ENCODE measurements at regions not wholly inside any gene's neighbourhood (a gene's known extent, or its start where the extent isn't known, plus 50 kb on each side); places are given as distances from the start of the nearest gene placed in this dataset.

DNA sequence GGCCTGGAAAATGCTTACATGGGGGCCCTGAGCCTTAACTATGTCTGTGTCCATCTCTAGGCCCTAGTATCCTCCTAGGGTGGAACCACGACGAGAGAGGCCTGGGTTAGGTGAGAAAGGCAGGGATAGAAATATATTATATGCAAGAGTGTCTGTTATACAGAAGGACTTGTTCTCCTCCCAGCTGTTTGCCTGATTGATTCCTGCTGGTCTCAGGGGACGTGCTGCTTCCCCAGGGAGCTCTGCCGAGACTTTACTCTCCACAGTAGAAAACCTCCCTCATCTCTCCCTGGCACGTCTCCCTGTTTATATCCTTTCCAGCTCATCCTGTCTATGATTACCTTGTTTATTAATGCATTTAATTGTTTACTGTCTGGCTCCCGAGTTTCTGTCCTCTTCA is 132.6 kb downstream of the MIAT start:
- FAIRE-seq, result no peak
- Histone ChIP-seq H3K27ac (ENCODE audit: low read depth in 2 of 2, low read length in 2 of 2) (no peak overlapping the region), H3K9ac (ENCODE audit: low read length in 3 of 3) (no peak overlapping the region), H3K27me3 (ENCODE audit: control insufficient read depth, insufficient read depth, low read length) (no peaks in the 10 kb centered on the region), H3K9me3 (ENCODE audit: control insufficient read depth in 2 of 3, insufficient read depth in 1 of 3, low read length in 3 of 3) (no peaks in the 10 kb centered on the region), H3K4me1 (ENCODE audit: control insufficient read depth in 2 of 3, insufficient read depth in 2 of 3, low read depth in 1 of 3, low read length in 3 of 3) (no peaks in the 10 kb centered on the region), H3K4me3 (ENCODE audit: low read length in 3 of 3) (no peak overlapping the region), H3K36me3 (ENCODE audit: control insufficient read depth in 2 of 3, insufficient read depth in 3 of 3, low read length in 3 of 3) (no peaks in the 10 kb centered on the region)
- intact Hi-C loops (cut with DNase I), result no loop called here
- no peak for DNase-seq
- TF ChIP-seq, protein P1, sequence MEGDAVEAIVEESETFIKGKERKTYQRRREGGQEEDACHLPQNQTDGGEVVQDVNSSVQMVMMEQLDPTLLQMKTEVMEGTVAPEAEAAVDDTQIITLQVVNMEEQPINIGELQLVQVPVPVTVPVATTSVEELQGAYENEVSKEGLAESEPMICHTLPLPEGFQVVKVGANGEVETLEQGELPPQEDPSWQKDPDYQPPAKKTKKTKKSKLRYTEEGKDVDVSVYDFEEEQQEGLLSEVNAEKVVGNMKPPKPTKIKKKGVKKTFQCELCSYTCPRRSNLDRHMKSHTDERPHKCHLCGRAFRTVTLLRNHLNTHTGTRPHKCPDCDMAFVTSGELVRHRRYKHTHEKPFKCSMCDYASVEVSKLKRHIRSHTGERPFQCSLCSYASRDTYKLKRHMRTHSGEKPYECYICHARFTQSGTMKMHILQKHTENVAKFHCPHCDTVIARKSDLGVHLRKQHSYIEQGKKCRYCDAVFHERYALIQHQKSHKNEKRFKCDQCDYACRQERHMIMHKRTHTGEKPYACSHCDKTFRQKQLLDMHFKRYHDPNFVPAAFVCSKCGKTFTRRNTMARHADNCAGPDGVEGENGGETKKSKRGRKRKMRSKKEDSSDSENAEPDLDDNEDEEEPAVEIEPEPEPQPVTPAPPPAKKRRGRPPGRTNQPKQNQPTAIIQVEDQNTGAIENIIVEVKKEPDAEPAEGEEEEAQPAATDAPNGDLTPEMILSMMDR (IDR thresholded peaks at IDR 0.05; ENCODE audit: borderline replicate concordance, extremely low read depth, insufficient read depth), result no peak

DNA sequence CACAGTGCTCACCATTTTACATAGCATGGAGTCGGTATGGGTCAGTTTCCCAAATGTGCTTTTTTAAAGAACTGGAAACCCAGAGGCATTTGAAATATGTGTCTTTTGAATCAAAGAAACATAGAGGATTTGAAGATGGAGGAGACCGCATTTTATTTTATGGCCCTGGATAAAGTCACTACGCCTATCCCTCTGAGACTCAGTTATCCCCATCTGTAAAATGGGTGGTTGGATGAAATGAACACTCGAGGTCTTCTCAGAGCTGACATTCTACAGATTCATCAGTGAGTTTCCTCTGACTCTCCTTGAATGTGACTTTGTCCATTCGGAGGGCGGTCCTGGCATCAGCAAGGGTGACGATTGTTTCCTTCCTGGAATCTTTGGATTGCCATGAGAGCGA is 135.1 kb downstream of the MIAT start:
- DNase-seq (no peak), FAIRE-seq (no peak)
- H3K27ac ChIP-seq (ENCODE audit: low read depth in 2 of 2, low read length in 2 of 2), result no peak overlapping the region
- peaks cover 0 to 2% (median 0%) of the 10 kb centered on the region in 3 donors for H3K36me3 ChIP-seq (ENCODE audit: control insufficient read depth in 2 of 3, insufficient read depth in 3 of 3, low read length in 3 of 3)
- H3K27me3 ChIP-seq (ENCODE audit: control insufficient read depth, insufficient read depth, low read length), result no peaks in the 10 kb centered on the region
- TF ChIP-seq, protein P1 (IDR thresholded peaks at IDR 0.05; ENCODE audit: borderline replicate concordance, extremely low read depth, insufficient read depth), result no peak
- intact Hi-C loops (cut with DNase I), result no loop called here
- no peak overlapping the region for H3K4me3 ChIP-seq (ENCODE audit: low read length in 3 of 3)
- H3K9me3 ChIP-seq (ENCODE audit: control insufficient read depth in 2 of 3, insufficient read depth in 1 of 3, low read length in 3 of 3), result no peaks in the 10 kb centered on the region
- H3K9ac ChIP-seq (ENCODE audit: low read length in 3 of 3), result no peak overlapping the region
- no peaks in the 10 kb centered on the region for H3K4me1 ChIP-seq (ENCODE audit: control insufficient read depth in 2 of 3, insufficient read depth in 2 of 3, low read depth in 1 of 3, low read length in 3 of 3)

DNA sequence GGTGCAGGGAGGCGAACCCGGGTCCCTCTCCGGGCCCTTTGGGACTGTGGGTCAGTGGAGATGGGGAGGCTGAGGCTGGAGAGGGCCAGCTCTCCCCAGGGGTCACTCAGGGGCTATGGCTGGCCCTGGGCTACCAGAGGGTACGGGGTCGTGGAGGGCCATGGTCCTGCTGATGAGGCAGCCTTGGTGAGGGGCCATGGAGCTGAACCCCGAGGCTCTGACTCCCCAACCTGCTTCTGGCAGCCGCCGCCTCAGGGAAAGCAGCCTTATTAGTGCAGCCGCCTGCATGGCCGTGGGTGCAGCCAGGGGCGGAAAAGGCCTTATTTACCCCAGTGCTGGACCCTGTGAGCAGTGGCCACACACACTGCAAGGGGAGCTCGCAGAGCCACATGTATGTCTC is 139.4 kb downstream of the MIAT start:
- no peak overlapping the region for H3K4me3 ChIP-seq (ENCODE audit: low read length in 3 of 3)
- DNase-seq (no peak), FAIRE-seq (no peak)
- no peaks in the 10 kb centered on the region for H3K27me3 ChIP-seq (ENCODE audit: control insufficient read depth, insufficient read depth, low read length)
- peaks cover 0 to 2% (median 0%) of the 10 kb centered on the region in 3 donors for H3K36me3 ChIP-seq (ENCODE audit: control insufficient read depth in 2 of 3, insufficient read depth in 3 of 3, low read length in 3 of 3)
- H3K4me1 ChIP-seq (ENCODE audit: control insufficient read depth in 2 of 3, insufficient read depth in 2 of 3, low read depth in 1 of 3, low read length in 3 of 3), result no peaks in the 10 kb centered on the region
- TF ChIP-seq, protein P1 (IDR thresholded peaks at IDR 0.05; ENCODE audit: borderline replicate concordance, extremely low read depth, insufficient read depth), result no peak
- intact Hi-C loops (cut with DNase I), result no loop called here
- no peak overlapping the region for H3K27ac ChIP-seq (ENCODE audit: low read depth in 2 of 2, low read length in 2 of 2)
- no peaks in the 10 kb centered on the region for H3K9me3 ChIP-seq (ENCODE audit: control insufficient read depth in 2 of 3, insufficient read depth in 1 of 3, low read length in 3 of 3)
- no peak overlapping the region for H3K9ac ChIP-seq (ENCODE audit: low read length in 3 of 3)

DNA sequence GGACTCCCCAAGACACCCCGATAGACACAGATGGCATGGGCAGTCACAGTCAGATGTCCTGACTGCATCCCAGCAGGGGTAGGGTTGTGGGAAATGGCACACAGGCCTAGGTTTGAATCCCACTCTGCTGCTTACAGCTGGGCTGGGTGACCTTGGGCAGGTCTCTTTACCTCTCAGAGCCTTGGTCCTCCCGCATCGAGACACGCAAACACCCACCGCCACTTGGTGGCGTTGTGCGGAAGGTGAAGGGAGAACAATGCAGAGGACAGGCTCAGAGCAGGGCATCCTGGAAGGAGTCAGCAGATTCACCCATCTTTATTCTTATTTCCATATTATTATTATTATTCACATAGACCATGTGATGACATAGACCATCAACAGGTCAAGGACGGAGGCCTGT is 140.5 kb downstream of the MIAT start:
- no peaks in the 10 kb centered on the region for H3K4me1 ChIP-seq (ENCODE audit: control insufficient read depth in 2 of 3, insufficient read depth in 2 of 3, low read depth in 1 of 3, low read length in 3 of 3)
- TF ChIP-seq, protein P1 (IDR thresholded peaks at IDR 0.05; ENCODE audit: borderline replicate concordance, extremely low read depth, insufficient read depth), result no peak
- no peaks in the 10 kb centered on the region for H3K27me3 ChIP-seq (ENCODE audit: control insufficient read depth, insufficient read depth, low read length)
- H3K4me3 ChIP-seq (ENCODE audit: low read length in 3 of 3), result no peak overlapping the region
- intact Hi-C loops (cut with DNase I), result no loop called here
- no peak for DNase-seq
- no peak overlapping the region for H3K9ac ChIP-seq (ENCODE audit: low read length in 3 of 3)
- H3K36me3 ChIP-seq (ENCODE audit: control insufficient read depth in 2 of 3, insufficient read depth in 3 of 3, low read length in 3 of 3), result peaks cover 0 to 2% (median 0%) of the 10 kb centered on the region in 3 donors
- H3K9me3 ChIP-seq (ENCODE audit: control insufficient read depth in 2 of 3, insufficient read depth in 1 of 3, low read length in 3 of 3), result no peaks in the 10 kb centered on the region
- FAIRE-seq, result no peak
- no peak overlapping the region for H3K27ac ChIP-seq (ENCODE audit: low read depth in 2 of 2, low read length in 2 of 2)

All from kidney (tissue), 13 donors.